Fibroblast of gingiva (primary cell): ENCODE measurements at regions not wholly inside any gene's neighbourhood (a gene's known extent, or its start where the extent isn't known, plus 50 kb on each side); places are given as distances from the start of the nearest gene placed in this dataset.

Experiments used
- DNase-seq: peaks from one replicate; pipeline ENCODE4 v3.0.0-alpha.2; 2011; ENCODE audit warnings: low read depth

DNA sequence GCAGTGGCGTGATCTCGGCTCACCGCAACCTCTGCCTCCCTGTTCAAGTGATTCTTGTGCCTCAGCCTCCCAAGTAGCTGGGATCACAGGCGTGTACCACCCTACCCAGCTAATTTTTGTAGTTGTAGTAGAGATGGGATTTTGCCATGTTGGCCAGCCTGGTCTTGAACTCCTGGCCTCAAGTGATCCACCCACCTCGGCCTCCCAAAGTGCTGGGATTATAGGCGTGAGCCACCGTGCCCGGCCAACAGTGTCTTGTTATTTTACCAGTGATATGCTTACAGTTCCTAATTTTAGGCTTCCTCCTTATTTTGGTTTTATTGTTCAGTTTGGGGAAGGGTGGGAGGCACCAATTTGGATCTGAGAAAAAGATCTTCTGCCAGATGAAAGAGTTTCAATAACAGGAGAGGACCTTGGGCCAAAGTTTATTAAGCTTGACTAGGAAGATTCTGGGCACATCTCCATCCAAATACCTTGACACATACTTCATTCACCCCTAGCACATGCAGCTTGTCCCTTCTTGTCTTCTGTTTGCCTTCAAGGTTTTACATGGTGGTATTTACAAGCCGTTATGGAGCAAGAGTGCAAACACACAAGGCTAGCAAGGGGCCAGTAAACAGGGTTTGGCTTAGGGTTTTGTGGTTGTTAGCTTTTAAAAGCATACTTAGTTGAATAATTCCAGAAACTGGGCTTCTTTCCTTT is 168.1 kb upstream of the DMRT1 start:
- no peak for DNase-seq

DNA sequence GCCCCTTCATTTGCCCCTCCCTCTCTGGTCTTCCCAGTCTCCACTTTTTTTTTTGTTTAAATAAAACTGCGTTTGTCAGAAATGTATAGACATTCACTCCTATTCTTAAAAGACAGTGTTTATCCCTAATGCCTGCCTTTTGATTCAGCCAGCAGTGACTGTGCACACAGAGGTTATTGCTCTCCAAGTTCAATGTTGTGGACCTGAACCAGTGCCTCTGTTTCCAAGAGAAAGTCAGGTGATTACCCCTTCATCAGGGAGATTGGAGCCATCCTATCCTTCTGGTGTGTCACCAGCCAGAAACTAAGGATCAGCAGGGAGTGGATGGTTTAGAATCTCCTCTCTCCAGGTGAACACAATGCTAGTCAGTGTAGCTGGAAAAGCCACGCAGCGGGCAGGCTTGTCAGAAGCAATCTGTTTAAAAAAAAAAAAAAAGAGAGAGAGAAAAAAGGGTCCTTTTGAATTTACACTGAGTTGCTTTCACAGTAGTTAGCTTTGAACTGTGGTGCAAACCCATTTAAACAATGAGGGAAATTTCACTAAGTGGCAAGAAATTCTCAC is 167.5 kb upstream of the DMRT1 start:
- DNase-seq, result no peak

DNA sequence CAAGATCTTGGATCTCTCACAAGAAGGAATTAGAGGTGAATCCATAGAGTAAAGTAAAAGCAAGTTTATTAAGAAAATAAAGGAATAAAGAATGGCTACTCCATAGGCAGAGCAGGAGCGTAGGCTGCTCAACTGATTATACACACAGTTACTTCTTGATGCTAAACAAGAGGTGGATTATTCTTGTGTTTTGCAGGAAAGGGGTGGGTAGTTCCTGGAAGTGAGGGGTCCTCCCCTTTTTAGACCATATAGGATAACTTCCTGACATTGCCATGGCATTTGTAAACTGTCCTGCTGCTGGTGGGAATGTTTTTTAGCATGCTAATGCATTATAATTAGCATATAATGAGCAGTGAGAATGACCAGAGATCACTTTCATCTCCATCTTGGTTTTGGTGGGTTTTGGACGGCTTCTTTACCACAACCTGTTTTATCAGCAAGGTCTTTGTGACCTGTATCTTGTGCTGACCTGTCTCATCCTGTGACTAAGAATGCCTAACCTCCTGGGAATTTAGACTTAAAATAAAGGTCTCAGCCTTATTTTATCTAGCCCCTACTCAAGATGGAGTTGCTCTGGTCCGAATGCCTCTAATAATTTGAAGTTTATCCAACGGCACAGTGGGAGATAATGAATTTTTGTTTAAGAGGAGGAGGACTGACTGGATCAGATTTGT is 165.7 kb upstream of the DMRT1 start:
- DNase-seq, result no peak

DNA sequence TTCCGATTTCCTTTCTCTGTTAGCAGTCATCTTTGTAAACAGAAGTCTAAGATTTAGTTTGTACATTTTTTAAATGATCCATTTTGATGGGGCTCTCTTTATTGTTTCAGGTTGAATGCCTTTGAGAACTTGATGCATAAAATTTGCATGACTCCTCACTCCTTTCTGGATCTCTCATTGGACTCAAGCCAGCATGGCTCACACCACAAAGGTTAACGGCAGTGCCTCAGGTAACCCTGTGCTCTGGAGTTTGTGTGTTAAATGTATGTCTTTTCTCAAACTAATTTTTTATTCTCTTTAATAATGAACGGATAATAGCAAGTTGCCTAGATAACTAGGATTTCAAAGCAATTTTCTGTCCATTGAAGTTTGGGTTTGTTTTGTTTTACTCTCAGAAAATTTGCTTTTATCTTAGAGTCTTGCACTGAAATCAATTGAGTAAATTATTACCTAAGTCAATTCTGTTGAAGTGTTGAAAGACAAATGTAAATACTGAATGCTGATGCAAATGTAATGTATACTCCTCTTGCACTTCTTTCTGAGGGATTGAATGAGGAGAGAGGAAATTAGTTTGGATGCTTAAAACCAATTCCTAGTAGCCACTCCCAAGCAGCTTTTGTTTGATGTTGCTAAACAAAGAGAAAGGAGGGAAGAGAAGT is 164.6 kb upstream of the DMRT1 start:
- no peak for DNase-seq

DNA sequence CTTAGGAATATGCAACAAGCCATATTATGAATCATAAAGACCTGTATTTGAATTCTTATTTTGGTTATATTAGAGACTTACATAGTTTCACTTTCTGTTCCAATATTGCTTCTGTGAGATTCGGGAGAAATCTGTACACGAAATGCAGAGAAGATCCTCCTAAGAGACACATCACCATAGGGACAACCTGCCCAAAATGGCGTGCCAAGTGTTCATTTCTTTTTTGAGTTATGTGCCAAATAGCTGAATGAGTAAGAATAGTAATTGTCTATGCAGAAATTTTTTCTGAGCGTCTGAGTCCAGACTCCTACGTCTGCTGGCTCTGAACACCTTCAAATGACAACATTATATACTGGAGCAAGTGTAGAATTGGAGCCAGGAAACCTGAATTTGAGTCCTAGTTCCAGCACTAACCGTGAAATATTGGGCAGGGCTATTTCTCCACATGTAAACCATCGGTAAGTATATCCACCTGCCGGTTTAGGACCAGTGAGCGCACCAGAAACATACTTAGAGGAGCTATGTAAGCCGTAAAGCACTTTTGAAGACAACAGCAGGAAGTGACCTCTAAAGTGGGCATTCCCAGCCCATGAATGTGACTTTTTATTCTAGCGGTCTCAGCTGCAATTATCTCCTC is 163.9 kb upstream of the DMRT1 start:
- no peak for DNase-seq

DNA sequence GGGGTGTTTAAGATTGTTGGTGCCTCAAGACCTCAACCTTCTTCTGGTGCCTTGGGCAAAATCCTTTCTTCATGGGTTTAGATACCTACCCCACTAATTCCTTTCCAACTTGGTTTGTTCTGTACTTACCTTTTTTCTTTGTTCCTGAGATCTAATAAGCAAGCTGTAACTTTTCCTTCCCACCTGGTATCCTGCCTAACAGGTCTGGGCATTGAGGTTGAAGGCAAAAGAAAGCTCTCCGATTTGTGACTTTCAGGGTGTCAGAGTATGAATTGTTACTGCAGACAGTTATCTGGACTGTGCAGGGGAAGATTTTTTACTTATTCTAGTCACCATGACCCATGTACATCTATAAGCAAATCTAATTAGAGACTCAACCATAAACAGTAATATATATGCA is 162.6 kb upstream of the DMRT1 start:
- DNase-seq, result no peak

DNA sequence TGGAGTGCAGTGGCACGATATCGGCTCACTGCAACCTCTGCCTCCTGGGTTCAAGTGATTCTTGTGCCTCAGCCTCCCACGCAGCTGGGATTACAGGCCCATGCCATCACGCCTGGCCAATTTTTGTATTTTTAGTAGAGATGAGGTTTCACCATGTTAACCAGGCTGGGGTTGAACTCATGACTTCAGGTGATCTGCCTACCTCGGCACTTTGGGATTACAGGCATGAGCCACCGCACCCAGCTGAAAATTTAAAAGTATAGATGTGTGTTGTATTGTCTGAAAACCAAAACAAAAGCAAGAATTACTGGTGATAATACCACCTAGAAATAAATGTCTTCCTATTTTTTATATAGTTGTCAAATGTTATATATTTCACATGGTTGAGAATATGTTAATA is 162.0 kb upstream of the DMRT1 start:
- DNase-seq, result no peak

DNA sequence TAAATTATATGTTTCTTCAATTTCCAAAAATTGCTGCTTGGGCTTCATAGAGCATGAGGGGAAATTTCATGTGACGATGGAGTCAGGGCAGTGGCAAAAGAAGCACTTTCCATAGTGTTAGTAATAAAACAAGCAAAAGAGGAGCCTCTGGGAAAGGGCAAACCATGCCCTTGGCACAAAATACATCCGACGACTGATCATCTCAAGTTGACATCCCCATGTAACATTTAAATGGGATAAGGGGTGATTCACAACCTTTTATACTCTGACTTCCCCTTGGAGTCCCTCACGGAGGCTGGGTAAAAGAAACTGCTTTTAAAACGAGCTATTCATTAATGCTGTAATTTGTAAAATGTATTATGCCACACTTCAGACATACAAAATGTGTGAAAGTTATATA is 161.4 kb upstream of the DMRT1 start:
- DNase-seq, result no peak

DNA sequence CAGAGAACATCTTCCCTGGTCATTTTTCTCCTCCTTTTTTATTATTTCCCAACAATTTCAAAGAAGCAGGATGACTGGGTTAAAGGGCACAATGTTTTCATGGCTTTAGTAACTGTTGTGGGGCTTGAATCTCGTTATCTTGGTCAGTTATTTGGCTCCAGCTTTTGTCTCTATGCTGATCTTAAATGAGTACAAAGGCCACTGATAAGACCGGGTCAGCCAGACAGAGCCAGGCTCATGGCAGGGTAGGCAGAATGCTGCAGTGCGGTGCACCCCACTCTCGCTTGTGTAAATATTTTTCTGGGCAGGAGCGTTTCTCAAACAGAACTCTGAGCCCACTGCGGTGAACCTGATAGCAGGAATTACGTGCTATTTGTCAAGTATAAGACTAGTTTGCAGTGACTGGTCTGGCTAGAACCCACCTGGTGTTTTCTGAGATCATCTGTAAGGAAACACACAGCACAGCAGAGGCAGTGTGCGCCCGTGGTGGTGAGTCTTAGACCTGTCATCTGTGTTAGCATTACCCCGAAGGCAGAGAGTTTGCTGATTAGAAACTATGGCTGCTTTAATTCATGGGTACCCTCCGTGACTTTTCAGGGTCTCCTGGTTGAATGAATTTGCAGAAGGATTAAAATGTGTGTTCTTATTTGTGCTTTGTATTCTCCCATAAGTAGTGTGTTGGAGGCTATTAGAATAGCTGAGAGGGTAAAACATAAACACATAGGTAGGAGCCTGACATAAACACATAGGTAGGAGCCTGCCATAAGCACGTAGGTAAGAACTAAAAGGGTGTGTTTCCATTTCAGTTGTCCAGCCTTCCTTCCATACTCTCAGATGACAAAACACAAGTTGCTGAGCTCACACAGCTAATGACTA is 158.6 kb upstream of the DMRT1 start:
- DNase-seq, result no peak

DNA sequence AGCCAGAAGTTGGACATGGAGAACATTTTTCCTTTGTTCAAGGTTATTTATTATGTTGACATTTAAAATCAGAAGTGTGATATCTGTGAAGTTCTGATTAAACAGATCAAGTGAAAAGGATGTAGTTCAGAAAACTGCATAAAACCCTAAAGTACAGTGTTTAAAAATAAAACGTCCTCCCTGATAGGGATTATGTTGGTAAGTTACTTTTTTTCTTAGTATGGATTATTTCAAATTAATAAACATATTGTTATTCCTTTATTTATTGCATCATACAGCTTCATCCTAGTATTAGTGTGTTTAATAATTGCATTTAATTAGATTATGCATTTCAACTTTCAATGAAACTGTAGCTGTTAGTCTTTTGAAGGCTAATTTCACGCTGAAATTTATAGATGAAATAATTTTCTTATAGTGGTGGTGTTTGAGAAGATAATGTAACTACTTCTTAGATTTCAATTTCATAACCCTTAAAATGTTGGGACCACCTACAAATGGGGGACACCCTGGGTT is 157.9 kb upstream of the DMRT1 start:
- DNase-seq, result no peak

DNA sequence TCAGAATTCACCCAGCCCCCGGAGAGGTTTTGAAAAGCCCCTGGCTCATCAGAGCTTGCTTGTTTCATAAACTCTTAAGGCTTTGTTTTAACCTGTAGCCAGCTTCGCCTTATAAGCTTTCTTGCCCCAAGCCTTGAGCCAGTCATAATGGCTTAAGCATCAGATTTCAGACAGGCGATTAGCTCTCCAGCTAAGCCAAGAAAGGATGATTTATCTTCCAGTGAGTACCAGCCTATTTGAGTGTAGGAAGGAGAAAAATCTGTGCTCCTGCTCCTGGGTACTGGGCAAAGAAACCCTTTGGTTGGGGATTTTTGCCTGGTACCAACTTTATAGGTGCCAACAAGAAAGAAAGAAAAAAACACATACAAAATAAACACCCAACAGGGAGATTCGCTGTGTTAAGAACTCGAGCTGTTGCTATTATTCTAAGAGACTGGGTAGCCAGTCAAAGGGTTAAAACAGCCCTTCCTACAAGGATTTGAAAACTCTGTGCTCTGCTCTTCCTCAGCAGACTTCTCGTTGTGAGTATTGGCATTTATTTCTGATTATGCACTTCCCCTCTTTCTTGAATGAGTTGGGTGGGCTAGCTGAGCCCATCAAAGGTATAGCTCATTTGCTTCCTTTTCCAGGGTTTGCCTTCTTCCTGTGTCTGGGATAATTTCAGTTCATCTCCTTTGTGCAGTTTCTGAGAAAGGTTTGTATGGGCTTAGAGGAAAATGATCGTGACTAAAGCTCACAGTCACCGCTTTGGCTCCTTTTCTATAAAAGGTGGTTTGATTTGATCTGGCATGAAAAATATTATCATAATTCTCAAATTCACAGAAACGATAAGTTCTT is 157.2 kb upstream of the DMRT1 start:
- DNase-seq, result peak; percentile 19

DNA sequence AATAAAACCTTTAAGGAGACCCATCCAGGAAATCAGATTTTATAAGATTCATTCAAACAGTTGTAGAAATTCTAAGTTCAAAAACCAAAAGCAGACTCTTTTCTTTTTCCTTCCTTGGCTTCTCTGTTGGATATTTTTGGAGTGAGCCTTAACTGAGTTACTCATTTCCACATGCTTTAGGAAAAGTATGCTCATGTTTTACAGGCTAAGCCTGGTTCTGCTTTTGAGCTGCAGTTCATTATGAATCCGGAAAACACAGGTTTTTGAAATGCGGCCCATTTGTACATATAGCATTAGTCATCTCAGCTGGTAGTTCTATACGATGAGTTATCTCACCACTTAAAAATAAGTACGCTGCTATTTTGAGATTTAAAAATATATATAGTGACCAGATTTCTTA is 156.6 kb upstream of the DMRT1 start:
- peak; percentile 69 for DNase-seq

DNA sequence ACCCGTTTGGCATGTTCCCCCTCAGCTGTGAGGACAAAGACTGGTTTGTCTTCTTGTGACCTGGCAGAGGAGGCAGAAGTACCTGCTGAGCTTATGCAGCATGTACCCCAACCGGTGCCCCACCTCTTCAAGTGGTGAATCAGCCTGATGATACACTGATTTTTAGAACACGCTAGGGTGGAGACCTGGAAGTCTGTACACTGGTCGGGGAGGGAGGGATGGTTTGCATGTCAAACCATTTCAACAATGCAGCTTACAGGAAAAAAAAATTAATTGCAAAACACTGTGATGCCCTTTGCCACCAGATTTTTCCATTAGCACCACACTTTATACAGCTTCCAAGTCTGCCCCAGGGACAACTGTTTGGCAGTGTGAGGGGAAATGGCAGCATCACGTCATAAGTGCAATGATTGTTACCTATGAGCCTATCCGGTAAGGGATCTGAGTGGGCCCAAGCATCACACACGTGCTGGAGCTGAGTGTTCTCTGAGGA is 155.1 kb upstream of the DMRT1 start:
- peak; percentile 94 for DNase-seq

DNA sequence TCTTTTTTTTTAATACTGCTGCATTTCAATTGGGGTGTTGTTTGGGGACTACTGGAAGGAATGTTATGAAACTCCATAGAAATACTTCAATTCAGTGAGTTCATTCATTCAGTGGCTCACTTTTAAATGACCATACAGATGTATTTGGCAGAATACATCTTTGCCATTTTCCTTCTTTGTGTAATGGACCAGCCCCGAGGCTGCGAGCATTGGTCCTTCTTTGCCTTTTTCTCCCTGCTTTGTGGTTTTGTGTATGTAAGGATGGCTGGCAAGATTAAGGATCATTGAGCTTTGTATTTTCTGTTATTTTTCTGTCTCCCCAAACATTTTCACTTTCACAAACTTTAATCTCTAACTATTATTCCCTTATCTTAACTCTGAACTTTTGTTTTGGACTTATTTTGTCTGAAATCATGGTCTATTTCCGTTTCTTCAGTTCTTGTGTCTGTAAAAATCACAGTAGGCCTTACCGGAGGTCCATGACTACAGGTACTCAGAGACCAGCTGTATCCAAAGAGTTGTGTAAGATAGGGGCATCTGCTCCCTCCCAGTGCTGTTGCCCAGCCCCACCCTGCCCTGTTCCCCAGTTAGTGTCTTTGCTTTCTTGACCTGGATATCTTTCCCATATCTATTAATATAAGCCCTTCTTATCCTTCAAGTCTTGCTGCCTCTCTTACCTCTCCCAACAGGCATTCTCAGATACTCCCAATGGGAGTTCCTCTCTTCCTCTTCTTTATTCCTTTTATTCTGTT is 154.3 kb upstream of the DMRT1 start:
- no peak for DNase-seq

DNA sequence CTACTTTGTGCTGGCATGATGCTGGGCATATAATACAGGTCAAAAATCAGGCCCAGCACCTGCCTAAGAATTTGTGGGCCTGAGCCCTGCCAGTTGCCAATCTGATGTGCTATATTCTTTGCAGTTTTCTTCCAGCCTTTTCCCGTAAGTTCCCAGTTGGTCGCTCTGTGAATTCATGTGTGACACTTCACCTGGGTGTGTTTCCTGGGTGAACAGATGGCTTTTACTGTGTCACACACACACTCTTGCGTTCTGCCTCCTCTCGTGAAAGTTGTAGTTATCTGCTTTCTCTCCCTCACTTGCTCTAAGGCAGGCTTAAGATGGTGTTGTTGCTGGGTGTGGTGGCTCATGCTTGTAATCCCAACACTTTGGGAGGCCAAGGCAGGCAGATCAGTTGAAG is 153.5 kb upstream of the DMRT1 start:
- no peak for DNase-seq

DNA sequence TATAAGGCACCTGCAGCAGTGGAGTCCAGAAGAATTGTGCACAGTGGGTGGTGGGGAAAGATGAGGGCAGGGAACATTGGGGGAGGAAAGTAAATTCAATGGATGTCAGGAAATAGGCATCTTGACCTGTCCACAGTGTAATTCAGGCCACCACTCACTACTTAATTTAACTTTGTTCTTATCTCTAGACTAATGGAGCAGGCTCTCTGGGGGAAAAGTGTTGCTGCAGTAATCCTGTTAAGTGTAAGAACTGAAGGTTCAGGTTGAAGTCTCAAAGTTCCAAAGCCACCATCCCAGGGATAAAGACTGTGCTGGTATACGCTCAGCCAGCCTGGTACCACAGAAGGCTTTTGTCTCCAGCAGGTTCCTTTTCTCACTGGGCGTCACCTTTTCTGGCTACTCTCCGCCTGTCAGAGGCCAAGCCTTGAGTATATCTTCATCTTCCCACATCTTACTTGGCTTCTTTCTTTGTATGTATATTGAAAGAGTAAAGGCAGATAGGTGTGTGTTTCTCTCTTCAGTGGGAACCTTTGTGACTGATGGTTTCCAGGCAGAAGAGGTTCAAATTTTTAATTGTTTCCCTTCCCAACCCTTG is 150.9 kb upstream of the DMRT1 start:
- no peak for DNase-seq

DNA sequence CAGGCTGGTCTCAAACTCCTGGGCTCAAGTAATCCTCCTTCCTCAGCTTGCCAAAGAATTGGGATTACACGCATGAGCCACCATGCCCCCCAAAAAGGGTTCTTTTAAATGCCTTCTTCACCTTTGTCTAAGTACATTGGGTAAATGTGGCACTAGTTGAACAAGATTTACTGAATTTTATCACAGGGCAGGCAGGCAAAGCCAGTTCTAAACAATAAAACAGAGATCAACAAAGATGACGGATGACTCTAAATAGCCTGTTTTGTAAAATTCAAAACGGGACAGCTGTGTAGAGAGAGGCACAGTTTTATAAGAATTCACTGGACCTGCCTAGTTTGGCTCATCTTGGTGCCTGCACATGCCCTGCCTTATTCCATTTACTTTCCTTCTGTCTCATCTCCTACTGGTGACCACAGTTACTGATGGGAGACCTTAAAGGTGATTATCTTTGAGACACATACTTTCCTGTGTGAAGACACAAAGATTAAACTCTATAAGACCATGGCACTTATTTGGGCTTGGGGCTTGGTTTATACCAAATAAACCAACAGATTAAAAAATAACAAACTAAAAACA is 149.6 kb upstream of the DMRT1 start:
- no peak for DNase-seq

DNA sequence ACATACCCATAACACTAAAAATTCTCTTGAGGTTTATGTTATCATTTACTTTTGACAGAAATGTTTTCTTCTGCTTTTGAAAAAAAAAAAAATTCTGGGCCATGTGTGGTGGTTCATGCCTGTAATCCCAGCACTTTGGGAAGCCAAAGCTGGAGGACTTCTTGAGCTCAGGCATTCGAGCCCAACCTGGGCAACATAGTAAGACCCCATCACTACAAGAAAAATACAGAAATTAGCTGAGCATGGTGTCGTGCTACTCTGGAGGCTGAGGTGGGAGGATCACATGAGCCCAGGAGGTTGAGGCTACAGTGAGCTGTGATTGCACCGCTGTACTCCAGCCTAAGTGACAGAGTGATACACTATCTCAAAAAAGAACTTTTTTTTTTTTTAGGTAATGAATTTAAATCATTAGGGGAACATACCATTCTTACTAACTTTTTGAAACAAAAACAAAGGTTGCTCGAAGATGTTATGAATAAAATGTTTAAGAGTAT is 148.8 kb upstream of the DMRT1 start:
- DNase-seq, result no peak
